Colonic mucosa (tissue), 4 donors: ENCODE measurements at regions not wholly inside any gene's neighbourhood (a gene's known extent, or its start where the extent isn't known, plus 50 kb on each side); places are given as distances from the start of the nearest gene placed in this dataset.

Source experiments
- DNase-seq: peaks from one replicate; pipeline ENCODE4 v3.0.0-alpha.2; 2020
- H3K27ac ChIP-seq: fragments of 200-600 bp; one replicate; pipeline ENCODE4 v1.8.0; 2021
- H3K27me3 ChIP-seq: fragments of 200-600 bp; one replicate; pipeline ENCODE4 v1.8.0; 2021
- H3K36me3 ChIP-seq: fragments of 200-600 bp; one replicate; pipeline ENCODE4 v1.8.0; 2021
- H3K4me1 ChIP-seq: fragments of 200-600 bp; one replicate; pipeline ENCODE4 v1.8.0; 2021; ENCODE audit warnings: mild to moderate bottlenecking
- H3K4me3 ChIP-seq: fragments of 200-600 bp; one replicate; pipeline ENCODE4 v1.8.0; 2021
- H3K9ac ChIP-seq, 2 donors: one replicate each; pipeline ENCODE4 v1.7.0; 2013; ENCODE audit warnings: control low read depth in 2 of 2, low read depth in 2 of 2, low read length in 2 of 2
- H3K9me3 ChIP-seq: fragments of 200-600 bp; one replicate; pipeline ENCODE4 v1.8.0; 2021
- CTCF ChIP-seq: fragments of 200-600 bp; IDR thresholded peaks from one replicate; pipeline ENCODE4 v1.8.0; 2022; ENCODE audit warnings: antibody characterized with exemption, mild to moderate bottlenecking
- intact Hi-C: fragments of 100-400 bp; cut with DNase I; formaldehyde crosslinking; loops from one replicate; pipeline ENCODE4 v1.14.1; 2022
- donor health status: healthy.
- donor health status: DM: no; HTN: no; CAD: no.
- donor health status: DM: no; HTN: no; CAD: no.

- no peak overlapping the region for H3K9ac ChIP-seq
- no peaks in the 10 kb centered on the region for H3K9me3 ChIP-seq
- no peak for DNase-seq
- TF ChIP-seq CTCF = no peak
- H3K27me3 ChIP-seq = no peaks in the 10 kb centered on the region
- H3K4me3 ChIP-seq = no peak overlapping the region
- H3K27ac ChIP-seq = no peak overlapping the region
- H3K36me3 ChIP-seq = no peaks in the 10 kb centered on the region
- no peaks in the 10 kb centered on the region for H3K4me1 ChIP-seq
- intact Hi-C loops = no loop called here
Observed at GRCh38 chr9:135315572-135315971, 164.0 kb upstream of the PPP1R26 start.

GRCh38 chr9:135320331-135320730 lies 159.3 kb upstream of the PPP1R26 start:
- Histone ChIP-seq H3K27ac (no peak overlapping the region), H3K9me3 (no peaks in the 10 kb centered on the region), H3K4me1 (no peaks in the 10 kb centered on the region), H3K27me3 (no peaks in the 10 kb centered on the region), H3K4me3 (no peak overlapping the region), H3K36me3 (no peaks in the 10 kb centered on the region), H3K9ac (no peak overlapping the region)
- no peak for TF ChIP-seq CTCF
- no peak for DNase-seq
- intact Hi-C loops = no loop called here

GRCh38 chr9:135320943-135321342 lies 158.6 kb upstream of the PPP1R26 start:
- H3K27ac ChIP-seq = no peak overlapping the region
- TF ChIP-seq CTCF = no peak
- no peaks in the 10 kb centered on the region for H3K36me3 ChIP-seq
- H3K4me1 ChIP-seq = no peaks in the 10 kb centered on the region
- H3K9me3 ChIP-seq = no peaks in the 10 kb centered on the region
- intact Hi-C loops = no loop called here
- no peaks in the 10 kb centered on the region for H3K27me3 ChIP-seq
- DNase-seq = no peak
- no peak overlapping the region for H3K9ac ChIP-seq
- H3K4me3 ChIP-seq = no peak overlapping the region

GRCh38 chr9:135321580-135321979 lies 158.0 kb upstream of the PPP1R26 start:
- no peaks in the 10 kb centered on the region for H3K9me3 ChIP-seq
- no peak overlapping the region for H3K4me3 ChIP-seq
- no peaks in the 10 kb centered on the region for H3K36me3 ChIP-seq
- H3K4me1 ChIP-seq = no peaks in the 10 kb centered on the region
- intact Hi-C loops = no loop called here
- H3K27ac ChIP-seq = no peak overlapping the region
- no peak for TF ChIP-seq CTCF
- H3K9ac ChIP-seq = no peak overlapping the region
- no peak for DNase-seq
- no peaks in the 10 kb centered on the region for H3K27me3 ChIP-seq

GRCh38 chr9:135324329-135324728 lies 155.3 kb upstream of the PPP1R26 start:
- no peak overlapping the region for H3K27ac ChIP-seq
- no peak overlapping the region for H3K4me3 ChIP-seq
- H3K9ac ChIP-seq = no peak overlapping the region
- H3K9me3 ChIP-seq = no peaks in the 10 kb centered on the region
- no peaks in the 10 kb centered on the region for H3K4me1 ChIP-seq
- no peak for TF ChIP-seq CTCF
- no peak for DNase-seq
- no peaks in the 10 kb centered on the region for H3K36me3 ChIP-seq
- intact Hi-C loops = no loop called here
- H3K27me3 ChIP-seq = no peaks in the 10 kb centered on the region

- TF ChIP-seq CTCF = no peak
- H3K36me3 ChIP-seq = no peaks in the 10 kb centered on the region
- no peak overlapping the region for H3K4me3 ChIP-seq
- DNase-seq = no peak
- H3K27ac ChIP-seq = no peak overlapping the region
- intact Hi-C loops = no loop called here
- no peaks in the 10 kb centered on the region for H3K27me3 ChIP-seq
- H3K4me1 ChIP-seq = no peaks in the 10 kb centered on the region
- no peak overlapping the region for H3K9ac ChIP-seq
- no peaks in the 10 kb centered on the region for H3K9me3 ChIP-seq
Observed at GRCh38 chr9:135326141-135326540, 153.4 kb upstream of the PPP1R26 start.
